NCI-H128 (cell line): ENCODE measurements at regions not wholly inside any gene's neighbourhood (a gene's known extent, or its start where the extent isn't known, plus 50 kb on each side); places are given as distances from the start of the nearest gene placed in this dataset.
"Not testable (repeated sequence)": the region's sequence is repeated elsewhere in the genome, so short reads cannot be mapped to it uniquely, and the experiment has no call there.

ENCODE experiments used
- DNase-seq: peaks from one replicate; lab custom pipeline; 2025; ENCODE audit not compliant: unreplicated experiment; lab: John Stamatoyannopoulos, UW

DNA sequence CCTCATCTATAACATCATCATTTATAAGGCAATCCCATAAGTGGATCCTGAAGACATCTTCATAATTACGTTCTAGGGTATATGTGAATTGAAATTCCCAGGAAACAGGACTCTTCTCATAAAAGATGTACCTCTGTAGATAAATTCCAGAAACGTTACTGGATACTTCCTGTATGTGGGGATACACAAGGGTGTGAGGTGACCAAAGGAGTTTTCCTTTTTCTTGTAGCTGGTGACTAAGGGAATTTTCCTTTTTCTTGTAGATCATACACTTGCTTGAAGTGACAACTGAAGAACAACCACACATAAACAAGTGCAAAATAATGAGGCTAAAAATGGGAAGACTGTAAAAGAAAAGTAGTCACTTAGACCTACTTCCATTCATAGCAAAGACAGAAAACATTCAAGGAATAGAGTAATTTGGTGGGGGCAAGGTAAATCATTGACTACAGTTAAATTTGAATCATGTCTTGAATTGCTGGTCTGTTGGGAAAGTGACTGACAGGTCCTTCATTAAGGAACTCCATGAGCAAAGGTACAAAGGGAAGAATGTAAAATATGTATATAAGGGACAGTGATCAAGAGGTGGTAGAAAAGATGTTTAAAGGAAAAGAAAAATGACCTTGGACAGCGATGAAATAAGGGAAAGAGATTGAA is 53.2 kb upstream of the UBE2E3 start:
- DNase-seq, result no peak

DNA sequence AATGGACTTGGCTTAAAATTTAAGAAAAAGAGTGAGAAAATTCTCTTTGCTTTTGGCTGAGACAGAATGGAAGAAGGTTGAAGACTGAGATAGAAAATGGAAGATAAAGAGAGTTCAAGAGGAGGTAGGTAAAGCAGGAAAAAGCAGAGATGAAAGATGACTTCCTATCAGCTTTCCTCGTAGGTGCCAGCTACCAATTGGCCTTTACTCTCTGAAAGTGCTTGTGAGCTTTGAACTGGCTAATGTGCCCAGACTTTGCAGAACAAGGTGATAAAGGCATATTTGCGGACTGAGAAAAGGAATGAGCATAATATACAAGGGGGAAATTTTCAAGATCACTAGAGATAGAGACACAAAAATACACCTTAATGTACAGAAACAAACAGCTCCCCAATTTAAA is 54.7 kb upstream of the UBE2E3 start:
- DNase-seq, result no peak

DNA sequence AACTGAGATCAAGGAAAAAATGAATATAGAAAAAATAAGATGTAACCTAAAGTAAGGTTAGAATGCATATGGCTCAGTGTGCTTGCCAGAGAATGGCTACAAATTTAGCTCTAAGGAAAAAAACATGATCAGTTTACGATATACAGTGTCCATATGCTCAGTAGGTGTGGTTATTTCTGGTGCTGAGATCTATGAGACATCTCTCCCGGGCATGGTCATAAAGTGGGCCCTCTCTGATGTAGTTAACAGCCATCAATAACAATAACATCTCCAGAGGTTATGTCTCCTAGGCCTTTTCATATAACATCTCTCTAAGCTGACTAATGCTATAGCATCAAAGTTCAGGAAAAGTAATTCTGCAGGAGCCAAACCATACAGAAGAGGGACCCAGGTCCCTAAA is 56.3 kb upstream of the UBE2E3 start:
- DNase-seq, result no peak

DNA sequence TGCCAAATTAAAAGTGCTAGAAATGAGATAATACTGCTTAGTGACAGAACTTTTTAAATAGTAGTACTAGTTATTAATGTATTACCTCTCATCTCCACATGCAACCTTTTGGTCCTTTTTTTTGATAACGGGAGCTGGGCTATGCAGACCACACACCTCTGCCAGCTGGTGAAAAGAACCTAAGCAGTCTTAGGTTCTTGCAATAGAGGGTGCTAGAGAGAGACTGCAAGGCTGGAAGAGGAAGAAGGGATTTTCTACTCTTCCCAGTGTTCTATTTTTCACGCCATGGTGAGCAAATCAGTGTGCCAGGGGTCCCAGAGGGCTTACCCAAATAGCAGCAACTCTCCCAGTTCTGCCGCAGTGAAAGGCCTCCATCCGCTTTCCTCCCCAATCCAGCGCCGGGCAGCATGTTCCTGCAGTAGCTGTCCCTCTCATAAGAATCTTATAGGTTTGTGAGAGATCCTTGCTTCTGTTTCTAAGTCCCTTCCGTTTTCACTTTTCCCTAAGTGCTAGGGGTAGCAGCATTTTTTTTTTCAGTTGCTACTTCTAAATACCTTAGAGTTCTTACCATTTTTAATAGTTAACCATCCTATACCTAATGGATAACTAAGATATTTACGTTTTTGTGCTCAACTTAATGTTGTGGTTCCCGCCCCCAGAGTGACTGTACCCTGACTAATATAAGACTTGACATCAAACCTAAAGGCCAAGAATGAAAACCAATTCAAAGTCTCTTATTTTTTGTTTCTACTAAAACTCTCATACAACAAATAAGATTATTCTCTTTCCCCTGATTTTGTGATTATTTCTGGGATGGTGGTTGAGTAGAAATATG is 69.4 kb upstream of the UBE2E3 start:
- no peak for DNase-seq

DNA sequence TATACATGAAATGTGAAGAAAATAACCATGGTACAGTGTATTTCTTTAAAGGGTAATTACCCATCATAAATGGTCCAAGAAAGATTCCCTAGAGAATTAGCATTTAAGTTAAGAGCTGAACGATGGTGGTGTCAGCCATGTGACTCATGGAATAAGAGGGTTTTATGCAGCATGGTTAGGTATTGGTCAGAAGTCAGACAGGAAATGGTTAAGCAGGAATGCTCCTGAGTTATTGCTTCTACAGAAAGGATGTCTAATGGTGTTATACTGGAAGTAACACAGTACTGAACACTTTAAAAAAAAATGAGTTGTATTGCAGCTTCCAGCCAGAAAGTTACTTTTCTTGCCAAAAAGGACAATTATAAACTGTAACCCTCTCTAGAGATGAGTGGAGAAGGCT is 72.7 kb upstream of the UBE2E3 start:
- DNase-seq, result no peak

DNA sequence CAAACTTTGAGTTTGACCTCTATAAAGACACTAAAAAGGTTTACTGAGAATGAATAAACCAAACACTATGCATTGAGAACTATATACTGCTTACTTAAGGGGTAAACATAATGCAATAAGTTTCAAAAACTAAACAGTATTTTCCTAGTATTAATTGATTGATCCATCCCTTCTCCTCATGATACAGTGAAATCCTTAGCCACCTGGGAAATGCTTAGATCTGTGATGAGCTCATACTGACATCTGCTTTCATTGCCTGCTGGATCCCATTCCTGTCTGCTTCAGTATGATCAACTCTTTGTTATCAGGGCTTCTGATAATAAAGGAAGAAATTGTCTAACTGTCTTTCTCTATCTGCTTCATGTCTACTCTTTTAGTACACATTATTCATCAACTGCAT is 74.9 kb upstream of the UBE2E3 start:
- DNase-seq, result no peak

DNA sequence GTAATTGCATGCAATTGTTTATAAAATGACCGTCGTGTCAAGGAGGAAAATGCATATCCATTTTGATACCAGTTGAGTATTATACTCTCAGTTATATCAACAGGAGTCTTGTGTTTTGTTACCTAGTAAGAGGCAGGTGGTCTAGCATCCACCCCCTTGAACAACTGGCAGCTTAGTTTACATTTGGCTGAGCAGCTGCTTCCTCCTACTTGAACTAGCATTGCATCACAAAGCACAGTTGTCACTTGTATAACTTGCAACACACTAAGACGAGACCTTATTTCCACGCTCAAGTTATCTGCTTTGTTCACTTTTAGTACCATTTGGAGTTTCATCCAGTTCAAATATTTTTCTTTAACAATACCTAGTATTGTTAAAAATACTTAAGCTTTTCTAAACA is 75.4 kb upstream of the UBE2E3 start:
- no peak for DNase-seq

DNA sequence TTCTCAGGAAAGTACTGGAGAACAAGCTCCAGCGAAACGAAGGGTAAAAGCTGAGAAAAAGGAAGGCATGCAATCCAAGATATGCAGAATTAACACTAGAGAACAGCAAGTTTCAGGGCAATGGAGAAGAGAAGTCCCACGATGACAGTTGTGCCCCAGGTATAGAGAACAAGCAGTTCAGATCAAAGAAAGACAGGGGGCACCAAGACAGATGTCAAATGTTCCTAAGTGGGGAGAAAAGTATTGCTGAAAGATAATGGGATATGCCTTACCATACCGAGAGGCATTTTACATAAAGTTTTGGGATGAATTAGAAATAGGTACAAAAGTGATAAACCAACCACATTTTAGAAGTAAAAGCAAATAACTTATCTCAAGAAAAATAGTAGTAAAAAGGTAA is 79.1 kb upstream of the UBE2E3 start:
- DNase-seq, result no peak

DNA sequence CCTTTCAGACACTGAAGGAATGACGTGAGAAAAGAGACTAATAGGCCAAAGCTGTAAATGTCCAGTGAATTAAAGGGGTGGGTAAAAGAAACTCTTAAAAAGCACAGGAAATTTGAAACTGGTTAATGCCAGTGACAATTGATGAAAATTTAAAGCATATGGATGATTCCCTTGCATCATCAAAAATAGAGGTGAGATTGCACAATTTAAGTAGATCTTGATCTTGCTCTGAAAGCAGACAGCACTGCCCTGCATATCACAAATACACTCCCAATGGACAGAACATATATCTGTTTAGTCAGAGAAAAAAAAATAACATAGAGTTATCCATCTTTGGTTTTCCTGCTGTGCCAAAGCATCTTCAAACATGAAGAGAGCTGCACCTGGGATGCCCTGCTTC is 86.7 kb upstream of the UBE2E3 start:
- no peak for DNase-seq

DNA sequence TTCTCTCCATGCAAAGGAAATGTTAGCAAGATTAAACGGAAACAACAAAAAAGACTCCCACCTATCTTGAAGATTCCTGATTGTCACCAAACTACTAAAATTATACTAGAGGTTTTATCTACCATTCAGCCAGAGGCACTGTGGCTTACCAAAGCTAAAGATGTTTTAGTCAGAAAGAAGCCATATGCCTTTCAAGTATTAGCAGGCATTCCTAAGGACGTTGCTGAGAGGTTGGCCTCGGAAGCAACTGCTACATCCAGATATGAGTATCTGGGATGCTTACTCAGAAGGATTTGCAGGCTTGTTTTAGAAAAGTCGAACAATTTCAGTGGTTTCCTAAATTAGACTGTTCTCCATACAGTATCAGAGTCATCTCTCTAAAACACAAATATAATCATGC is 88.3 kb upstream of the UBE2E3 start:
- no peak for DNase-seq

DNA sequence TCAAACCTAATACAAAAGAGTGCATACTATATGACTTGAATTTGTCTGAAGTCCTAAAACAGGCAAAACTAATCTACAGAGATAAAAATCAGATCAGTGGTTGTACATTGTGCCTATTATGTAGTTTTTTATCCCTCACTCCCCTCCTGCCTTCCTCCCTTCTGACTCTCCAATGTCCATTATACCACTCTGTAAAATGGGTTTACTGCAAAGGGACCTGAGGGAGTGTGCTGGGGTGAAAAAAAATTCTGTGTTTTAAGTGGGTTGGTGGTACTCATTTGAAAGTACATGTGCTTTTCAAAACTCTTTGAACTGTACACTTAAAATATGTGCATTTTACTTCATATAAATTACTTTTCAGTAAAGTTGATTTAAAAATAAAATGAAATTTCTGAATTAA is 89.0 kb upstream of the UBE2E3 start:
- no peak for DNase-seq

DNA sequence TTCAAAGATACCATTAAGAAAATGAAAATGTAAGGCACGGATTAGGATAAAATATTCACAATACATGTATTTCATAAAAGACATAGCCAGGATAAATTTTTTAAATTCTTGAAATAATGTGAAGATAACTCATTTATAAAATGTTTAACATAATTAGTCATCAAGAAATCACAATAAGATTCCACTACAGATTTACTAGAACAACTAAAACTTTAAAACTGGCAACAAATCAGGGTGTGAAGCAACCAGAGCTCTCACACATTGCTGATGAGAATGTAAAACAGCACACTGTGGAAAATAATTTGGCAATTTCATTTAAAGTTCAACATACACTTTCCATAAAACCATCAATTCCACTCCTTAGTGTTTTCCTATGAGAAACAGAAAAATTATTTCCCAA is 89.6 kb upstream of the UBE2E3 start:
- no peak for DNase-seq

DNA sequence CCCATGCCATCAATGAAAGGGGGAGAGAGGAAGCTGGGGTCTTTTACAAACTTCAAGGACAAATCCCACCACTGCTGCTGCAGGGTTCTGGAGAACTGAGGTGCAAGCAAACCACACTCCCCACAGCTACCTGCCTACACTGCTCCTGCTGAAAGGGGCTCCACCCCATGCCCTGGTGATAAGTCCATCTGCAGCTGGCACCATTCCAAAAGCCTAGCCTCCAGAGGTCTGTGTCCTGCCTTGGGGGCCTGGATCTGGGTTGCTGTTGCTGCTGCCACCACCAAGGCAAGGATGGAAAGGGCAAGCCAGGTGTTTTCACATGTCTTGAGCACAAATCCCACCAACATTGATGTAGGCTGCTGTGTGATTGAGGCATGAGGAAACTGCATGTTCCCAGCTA is 97.4 kb upstream of the UBE2E3 start:
- DNase-seq, result no peak

DNA sequence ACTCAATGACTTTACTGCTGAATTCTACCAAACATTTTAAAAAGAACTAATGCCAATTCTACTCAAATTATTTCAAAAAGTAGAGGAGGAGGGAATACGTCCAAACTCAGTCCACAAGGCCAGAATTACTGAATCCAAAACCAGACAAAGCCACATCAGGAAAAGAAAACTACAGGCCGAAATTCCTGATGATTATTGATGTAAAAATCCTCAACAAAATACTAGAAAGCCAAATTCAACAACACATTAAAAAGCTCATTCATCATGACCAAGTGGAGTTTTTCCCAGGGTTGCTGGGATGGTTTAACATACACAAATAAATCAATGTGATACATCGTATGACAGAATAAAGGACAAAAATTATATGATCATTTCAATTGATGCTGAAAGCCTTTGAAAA is 103.9 kb upstream of the UBE2E3 start:
- no peak for DNase-seq

DNA sequence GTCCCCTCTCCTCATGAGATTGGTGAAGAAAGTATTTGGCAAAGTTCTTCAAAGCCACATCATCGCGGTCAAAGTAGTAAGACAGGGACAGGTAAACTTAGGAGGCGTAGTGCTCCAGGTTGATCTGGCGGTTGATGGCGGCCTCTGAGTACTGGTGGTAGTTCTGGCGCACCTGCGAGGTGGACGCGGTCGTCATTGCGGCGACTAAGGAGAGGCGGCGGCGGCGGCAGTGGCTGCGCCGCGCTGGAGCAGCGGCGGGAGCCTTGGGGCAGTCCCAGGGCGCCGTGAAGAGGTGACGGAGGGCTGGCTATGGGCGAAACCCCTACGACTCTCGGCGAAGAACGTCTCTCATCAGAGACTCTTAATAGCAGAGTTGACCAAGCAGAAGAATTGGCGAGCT is 107.2 kb upstream of the UBE2E3 start:
- DNase-seq, result no peak

DNA sequence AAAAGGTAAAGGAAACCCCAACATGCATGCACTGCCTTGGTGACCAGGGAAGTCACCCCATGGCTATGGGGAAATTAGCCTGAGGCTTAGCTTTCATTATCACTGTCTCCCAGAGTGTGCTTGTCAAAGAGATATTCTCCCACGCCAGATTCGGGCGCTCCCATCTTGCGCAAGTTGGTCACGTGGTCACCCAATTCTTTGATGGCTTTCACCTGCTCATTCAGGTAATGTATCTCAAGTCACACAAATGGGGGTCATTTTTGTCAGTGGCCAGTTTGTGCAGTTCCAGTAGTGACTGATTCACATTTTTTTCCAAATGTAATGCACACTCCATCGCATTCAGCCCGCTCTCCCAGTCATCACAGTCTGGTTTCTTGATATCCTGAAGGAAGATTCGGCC is 107.6 kb upstream of the UBE2E3 start:
- not testable (repeated sequence) for DNase-seq

DNA sequence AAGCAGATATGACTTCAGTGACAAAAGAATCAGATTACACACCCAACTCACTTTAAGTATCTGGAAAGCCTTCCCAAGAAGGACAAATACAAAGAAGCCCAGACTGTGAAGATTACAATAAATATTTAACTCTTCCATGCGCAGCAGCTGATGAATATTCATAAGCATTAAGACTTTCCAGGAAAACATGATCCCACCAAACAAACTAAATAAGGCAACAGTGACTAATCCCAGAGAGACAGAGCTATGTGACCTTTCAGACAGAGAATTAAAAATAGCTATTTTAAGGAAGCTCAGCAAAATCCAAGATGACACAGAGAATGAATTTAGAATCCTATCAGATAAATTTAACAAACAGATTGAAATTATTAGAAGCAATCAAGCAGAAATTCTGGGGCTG is 108.2 kb upstream of the UBE2E3 start:
- no peak for DNase-seq

DNA sequence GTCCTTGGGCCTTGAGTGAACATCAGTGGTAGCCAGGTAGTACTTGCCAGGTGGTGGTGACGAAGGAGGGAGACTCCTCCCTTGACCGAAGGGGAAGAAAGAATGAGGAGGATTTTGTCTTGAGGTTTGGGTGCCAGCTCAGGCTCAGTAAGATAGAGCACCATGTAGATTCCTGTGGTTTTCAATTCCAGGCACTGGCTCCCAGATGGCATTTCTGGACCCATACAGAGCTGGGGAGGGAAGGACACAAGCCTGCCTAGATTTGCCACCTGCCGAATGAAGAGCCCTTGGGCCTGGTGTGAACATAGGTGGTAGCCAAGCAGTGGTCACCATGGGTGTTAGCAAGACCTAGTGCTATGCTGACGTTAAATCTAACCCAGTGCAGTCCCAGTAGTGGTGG is 108.8 kb upstream of the UBE2E3 start:
- no peak for DNase-seq

DNA sequence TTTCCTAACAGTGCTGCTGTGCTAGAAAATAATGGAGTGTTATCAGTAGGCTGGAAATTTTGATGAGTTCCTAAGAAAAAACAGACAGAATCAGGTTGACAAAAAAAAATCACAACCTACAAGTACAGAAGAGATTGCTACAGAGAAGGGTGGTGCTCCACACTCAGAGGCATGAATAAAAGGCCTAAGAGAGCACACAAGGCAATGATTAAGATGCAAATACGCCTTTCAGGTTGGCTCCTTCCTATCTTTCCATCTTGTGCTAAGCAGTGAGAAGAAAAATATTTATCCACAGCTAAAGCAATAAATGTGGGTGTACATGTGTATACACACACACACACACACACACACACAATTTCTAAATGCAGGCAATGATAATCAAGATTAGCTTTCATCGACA is 130.6 kb upstream of the UBE2E3 start:
- no peak for DNase-seq

DNA sequence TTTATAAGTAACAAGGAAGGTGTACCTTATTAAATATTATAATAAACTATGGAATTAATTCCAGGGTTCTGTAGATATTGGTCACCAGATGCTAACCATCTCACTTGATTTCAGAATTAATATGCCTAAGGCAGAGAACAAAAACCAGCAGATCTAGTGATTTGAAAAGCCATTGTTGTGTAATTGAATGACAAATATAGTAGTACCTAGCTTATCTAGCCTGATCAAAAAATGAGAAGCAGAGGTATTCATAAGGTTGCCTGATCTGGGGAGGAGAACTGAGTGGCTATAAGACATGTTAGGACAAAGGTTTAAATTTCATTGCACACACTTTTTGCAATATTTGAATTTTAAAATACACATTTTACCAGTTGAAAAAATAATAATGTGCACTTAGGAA is 132.0 kb upstream of the UBE2E3 start:
- DNase-seq, result no peak

DNA sequence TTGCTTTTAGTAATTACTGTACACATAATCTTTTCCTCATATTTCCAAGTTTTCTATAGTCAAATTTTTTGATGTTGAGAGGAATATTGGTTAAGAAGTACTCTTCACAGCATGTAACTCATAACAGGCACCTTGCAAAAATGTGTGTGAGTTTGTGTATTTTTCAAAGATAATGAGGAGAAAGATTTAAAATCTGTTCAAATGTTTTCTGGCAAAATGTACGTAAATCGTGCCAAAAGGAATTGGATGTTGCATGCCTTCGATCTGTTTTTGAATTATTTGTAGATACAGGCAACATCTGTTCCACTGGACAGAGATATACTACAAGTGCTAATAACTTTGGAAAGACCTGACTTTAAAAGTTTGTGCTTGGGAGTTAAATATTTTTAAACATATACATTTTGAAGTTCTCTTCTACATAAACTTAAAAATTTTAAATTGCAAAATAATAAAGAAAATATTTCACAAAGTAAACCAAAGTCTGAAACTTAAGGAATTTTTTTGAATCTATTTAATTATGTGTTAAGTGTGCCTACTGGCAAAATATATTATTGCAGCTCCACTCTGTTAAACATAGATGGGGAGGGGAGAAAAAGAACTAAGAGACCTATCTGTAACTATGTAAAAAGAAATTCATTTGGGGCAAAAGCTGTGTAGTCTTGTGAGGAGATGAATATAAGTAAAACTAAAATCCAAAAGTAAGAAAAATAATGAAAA is 133.5 kb upstream of the UBE2E3 start:
- DNase-seq, result no peak

DNA sequence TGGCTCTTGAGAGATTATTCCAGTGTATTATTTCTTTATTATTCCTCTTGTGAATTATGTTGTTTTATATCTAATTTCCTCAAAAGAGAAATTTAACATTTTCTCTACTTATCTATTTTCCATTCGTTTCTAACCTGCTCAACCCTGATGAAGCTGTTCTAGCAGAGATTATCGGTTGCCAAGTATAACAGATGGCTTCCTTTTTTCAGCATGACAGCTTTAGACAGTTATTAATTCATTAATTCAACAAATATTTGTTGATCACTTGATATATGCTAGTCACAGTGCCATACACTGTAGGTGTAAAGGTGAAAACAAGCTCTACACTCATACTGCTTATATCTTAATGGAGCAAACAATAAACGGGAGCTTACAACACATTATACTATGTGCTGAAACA is 137.9 kb upstream of the UBE2E3 start:
- no peak for DNase-seq
